HG03558 (cell line): ENCODE measurements at regions not wholly inside any gene's neighbourhood (a gene's known extent, or its start where the extent isn't known, plus 50 kb on each side); places are given as distances from the start of the nearest gene placed in this dataset.
"Not testable (repeated sequence)": the region's sequence is repeated elsewhere in the genome, so short reads cannot be mapped to it uniquely, and the experiment has no call there.

Experiments used
- ATAC-seq: cut with Tn5 transposase; IDR thresholded peaks from one replicate; pipeline ENCODE4 v1.9.1; 2021; ENCODE audit warnings: moderate number of reproducible peaks; ENCODE audit not compliant: unreplicated experiment; ENCODE audit errors: extremely low read depth

DNA sequence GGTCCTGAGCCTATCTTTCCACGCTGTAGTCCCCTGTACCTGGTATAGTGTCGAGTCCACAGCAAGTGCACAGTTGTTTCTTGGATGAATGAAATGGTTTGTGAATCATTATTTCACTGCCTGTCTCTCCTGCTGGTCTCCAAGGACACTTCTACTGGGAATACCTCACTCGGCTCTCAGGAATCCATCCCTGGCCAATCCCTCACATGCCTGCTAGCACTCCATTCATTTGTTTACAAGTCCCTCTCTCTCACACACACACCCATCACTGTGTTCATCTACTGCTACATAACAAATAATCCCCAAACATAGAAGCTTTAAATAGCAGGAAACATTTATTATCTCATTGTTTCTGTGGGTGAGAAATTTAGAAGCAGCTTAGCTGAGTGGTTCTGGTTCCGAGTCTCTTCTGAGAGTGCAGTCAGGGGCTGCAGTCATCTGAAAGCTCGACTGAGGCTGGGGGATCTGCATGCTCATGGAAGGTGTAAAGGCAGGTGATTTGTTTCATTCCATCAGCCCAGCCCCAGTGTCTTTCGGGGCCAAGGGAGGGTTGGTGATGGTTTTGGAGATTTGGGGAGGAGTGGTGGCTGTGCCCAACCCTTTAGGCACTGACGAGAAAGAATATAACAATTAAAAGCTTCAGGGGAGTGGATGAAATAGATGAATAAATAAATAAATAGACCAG lies 132.7 kb upstream of the IER5L start:
- ATAC-seq = no peak

DNA sequence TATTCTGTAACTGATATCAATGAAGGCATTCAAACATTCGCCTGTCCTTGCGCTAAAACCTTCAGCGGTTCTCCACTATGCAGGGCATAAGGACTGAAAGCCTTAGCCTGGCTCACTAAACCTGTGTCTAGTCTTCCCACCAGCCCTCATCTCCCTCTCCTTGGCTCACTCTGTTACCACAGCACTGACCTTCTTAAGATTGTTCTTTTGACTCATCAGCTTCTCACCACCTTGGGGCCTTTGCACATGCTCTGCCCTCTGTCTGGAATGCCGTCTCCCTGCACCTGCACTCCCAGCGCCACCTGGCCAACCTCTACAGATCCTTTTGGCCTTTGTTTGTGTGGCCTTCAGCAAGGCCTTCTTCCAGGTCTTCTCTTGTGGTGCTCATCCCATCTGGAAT lies 131.8 kb upstream of the IER5L start:
- ATAC-seq = no peak

DNA sequence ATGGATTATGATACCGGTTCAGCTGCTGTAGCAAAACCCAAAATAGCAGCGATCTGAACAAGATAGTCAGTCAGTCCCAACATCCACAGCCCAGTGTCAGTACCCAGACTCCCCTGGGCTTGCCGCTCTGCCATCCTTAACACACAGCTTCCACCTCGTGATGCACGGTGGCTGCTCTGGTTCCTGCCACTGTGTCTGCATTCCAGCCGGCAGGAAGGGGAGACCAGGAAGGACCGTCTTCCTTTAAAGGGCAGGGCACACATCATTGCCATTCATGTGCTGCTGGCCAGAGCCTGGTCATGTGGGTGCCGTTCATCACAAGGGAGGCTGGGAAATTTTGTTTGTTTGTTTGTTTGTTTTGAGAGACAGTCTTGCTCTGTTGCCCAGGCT lies 131.0 kb upstream of the IER5L start:
- ATAC-seq = no peak

DNA sequence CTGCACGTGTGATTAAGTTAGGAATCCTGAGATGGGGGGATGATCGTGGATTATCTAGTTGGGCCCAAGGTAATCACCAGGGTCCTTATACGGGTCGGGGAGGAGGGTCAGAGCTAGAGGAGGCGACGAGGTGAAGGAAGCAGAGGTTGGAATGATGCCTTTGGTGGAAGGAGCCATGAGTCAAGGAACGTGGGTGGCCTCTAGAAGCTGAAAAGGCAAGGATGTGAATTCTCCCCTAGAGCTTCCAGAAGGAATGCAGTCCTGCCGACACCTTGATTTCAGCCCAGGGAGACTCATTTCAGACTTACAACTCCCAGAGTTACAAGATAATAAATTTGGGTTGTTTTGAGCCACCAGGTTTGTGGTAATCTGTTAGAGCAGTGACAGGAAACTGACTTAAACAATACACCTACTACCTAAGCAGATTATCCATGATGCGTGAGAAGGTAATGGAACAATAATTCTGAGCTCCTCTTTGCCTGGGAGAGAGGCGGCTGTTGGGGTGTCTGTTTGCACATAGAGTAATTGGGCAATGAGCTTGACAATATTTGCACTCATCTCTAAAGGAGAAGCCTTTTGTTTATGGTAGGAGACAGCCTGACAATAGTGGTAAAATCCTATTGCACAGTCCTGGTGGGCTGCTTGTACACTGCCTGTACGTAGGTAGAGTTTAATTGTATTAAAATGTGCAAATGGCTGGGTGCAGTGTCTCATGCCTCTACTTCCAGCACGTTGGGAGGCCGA lies 129.3 kb upstream of the IER5L start:
- ATAC-seq = no peak

DNA sequence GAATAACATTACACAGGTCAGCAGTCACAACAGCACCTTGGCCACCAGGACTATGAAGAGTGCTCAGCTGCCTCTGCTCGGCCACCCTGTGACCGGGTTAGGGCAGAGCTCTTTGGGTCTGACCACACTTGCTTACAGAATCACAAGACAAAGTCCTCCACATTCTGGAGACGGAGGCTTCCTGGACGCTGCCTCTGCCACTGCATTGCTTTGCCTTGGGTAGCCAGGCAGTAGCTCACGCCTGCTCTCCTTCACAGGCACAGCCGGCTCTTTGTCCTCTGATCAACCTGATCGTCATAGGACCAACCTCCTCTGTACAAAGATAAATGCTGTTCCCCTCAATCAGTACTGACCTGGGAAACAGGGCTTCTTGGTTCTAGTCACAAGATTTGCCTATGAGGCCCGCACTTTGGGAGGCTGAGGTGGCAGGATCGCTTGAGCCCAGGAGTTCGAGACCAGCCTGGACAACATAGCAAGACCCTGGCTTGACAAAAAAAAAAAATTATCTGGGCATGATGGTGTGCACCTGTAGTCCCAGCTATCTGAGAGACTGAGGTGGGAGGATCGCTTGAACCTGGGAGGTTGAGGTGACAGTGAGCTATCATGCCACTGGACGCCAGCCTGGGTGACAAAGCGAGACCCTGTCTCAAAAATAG lies 128.4 kb upstream of the IER5L start:
- ATAC-seq = no peak

DNA sequence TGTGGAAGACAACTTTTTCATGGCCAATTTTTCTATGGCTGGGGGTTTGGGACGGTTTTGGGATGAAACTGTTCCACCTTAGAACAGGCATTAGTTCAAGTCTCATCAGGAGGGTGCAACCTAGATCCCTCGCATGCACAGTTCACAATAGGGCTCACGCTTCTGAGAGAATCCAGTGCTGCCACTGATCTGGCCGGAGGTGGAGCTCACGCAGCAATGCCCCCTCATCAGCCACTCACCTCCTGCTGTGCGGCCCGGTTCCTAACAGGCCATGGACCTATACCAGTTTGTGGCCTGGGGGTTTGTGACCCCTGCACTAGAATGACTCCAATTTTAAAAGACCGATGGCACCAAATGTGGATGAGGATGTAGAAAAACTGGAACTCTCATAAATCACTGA lies 127.2 kb upstream of the IER5L start:
- no peak for ATAC-seq

DNA sequence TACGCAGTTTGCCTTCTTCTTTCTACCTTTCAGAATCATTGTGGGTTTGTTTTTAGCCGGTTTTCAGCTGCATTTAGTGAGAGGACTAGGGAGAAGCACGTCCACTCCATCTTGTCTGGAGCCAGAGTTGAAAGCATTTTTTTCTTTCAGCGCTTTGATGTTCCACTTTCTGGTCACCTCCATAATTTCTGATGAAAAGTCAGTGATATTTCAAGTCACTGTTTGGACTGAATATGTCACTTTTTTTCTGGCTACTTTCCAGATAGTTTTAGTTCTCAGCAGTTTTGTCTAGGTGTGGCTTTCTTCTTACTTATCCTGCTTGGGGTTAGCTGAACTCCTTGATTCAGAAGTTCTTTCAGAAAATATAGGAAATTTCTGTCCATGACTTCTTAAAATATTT lies 123.9 kb upstream of the IER5L start:
- no peak for ATAC-seq

DNA sequence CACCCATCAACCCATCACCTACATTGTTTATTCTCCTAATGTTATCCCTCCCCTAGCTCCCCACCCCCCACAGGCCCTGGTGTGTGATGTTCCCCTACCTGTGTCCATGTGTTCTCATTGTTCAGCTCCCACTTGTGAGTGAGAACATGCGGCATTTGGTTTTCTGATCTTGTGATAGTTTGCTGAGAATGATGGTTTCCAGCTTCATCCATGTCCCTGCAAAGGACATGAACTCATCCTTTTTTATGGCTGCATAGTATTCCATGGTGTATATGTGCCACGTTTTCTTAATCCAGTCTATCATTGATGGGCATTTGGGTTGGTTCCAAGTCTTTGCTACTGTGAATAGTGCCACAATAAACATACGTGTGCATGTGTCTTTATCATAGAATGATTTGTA lies 118.1 kb upstream of the IER5L start:
- not testable (repeated sequence) for ATAC-seq

DNA sequence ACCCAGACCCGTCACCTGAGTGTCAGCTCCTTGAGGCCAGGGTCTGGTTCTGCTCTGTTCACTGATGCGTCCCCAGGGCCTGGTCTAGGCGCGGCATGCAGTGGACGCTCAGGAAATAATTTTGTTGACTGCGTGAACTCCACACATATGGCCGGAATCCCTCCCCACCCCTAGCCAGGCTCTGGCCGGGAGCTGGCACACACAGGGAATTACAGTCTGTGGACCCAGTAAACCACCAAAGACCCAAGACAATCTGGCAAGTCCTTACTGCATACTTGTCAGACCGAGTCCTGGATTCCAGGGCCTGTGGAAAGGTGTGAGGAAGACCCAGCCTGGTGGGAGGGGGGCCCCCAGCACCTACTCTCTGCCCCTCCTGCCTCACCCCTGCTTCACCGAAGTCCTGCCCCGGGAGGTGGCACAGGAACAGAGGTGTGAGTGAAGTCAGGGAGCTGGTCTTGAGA lies 113.0 kb upstream of the IER5L start:
- no peak for ATAC-seq

DNA sequence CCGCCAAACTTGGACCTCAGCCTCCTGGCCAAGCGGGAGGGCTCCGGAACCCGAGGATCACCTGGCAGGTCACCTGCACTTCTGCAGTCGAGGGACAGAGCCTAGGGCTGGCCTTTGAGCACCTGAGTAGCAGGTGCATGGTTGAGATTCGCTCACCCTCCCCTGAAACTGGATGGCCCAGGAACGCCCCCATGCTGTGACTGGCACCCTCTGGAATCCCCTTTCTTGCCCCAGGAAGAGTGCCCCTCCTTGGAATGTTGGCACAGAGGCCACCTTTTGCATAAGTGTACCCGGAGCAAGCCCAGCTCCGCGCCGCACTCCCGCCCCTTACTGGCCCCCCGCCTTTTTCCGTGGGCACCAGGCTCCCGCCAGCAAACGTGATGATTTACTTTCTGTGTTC lies 112.5 kb upstream of the IER5L start:
- no peak for ATAC-seq

DNA sequence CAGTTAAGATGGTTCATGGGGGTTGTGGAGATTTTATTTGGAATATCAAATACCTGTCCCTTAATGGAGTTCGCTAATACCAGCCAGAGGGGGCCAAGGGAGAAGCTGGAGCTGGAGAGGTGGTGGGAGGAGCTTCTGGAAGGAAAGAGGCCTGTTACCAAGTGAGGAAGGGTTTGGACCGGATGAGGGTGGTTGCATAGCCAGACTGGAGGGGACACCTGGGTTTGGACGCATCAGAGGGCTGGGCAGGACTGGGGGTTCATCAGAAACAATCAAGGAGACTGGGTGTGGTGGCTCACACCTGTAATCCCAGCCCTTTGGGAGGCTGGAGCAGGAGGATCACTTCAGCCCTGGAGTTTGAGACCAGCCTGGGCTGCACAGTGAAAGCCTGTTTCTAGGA lies 111.8 kb upstream of the IER5L start:
- no peak for ATAC-seq

DNA sequence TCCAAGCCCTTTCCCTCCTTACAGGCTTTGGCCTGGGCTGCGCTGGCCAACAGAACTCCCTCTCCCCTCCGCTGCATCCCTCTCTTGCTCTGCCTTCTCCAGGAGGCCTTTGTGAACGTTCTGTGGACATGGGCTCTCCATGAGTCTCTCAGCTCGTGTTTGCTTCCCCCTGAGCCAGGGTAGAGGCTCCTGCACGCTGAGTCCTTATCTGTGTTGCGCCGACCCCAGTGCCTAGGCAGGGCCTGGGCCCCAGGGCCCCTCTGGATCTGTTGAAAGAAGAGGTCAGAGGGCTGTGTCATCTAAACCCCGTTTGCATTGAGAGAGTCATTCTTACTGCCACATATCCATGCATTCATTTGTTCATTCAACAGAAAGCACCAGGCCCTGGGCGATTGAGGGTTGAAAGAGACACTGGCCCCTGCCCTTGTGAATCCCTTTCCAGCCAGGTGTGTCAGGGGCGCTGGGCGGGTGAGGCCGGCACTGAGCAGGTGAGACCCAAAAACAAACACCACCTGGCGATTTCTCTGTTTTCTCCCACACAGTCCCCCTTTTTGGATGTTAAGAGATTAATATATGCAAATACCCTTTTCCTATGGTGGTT lies 111.2 kb upstream of the IER5L start:
- ATAC-seq = no peak

DNA sequence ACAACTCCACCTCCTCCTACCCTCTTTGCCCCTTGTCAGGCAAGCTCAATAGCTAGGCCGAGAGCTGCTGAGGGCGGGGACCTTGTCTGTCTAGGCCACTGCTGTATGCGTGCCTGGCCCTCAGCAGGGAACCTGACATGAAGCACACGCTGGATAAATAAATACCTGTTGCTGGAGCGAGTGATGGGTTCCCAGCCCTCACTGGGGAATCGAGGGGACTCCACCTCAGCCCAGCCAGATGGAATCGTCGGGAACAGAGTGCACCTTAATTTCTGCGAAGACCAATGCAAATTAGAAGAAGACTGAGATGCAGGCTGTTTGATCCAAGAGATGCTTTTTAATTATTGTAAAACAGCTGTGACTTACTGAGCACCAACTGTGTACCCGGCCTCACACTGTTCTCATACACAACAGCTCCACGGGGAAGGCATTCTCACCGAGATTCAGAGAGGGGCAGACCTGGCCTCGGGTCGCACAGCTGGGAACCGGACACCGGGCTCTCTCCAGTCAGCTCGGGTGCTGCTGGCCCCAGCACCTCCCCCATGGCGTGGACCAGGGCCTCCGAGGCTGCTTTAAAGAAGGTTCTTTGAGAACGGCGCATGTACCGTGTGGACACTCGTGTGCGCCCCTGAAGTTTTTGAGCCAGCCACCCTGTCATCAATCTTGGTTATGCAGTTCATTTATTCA lies 109.7 kb upstream of the IER5L start:
- ATAC-seq = no peak

DNA sequence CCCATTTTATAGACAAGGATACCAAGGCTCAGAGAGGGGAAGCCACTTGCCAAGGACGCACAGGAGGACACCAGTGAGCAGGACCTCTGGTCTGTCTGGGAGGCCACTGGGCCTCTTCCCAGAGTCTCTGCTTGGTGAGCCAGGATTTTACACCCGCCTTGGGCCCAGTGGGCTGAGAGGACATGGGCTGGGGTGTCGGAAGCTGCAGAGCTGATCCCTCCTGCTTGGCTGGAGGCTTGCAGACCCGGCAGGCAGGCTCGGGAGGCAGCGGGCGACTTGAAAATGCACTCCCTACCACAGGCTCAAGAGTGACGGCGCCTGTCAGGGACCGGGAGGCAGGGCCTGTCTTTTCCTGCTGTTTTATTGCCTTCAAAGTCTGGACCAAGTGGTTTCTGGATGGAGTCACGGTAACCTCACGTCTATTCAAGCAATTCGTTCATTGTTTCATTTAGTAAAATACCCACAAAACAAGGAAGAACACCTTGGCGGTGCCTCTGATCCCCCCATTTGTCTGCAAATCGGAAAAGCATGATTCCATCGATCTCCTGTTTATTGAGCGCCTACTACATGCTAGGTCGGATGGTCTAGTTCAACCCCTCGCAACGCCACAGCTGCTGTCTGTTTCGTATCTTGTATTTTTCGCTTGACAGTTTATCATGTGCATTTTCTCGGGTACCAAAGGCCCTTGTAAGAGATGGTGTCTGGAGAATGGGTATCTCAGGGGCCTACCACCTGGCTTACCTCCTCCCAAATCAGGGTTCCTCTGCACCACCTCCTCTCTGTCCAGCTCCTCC lies 108.1 kb upstream of the IER5L start:
- no peak for ATAC-seq

DNA sequence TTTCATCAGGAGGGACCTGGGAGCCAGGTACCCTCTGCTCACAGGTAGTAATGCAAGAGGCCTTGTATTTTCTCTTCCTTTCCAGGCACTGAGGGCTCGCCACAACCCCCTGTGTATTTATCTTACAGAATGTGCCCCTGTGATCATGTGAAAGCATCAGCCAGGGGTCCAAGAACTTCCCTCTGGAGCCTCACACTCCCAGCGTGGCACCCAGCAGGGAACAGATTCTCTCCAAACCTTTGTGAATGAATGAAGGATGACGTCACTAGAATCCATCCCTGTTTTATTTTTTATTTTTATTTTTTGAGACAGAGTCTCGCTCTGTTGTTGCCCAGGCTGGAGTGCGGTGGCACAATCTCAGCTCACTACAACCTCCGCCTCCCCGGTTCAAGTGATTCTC lies 107.3 kb upstream of the IER5L start:
- ATAC-seq = no peak

DNA sequence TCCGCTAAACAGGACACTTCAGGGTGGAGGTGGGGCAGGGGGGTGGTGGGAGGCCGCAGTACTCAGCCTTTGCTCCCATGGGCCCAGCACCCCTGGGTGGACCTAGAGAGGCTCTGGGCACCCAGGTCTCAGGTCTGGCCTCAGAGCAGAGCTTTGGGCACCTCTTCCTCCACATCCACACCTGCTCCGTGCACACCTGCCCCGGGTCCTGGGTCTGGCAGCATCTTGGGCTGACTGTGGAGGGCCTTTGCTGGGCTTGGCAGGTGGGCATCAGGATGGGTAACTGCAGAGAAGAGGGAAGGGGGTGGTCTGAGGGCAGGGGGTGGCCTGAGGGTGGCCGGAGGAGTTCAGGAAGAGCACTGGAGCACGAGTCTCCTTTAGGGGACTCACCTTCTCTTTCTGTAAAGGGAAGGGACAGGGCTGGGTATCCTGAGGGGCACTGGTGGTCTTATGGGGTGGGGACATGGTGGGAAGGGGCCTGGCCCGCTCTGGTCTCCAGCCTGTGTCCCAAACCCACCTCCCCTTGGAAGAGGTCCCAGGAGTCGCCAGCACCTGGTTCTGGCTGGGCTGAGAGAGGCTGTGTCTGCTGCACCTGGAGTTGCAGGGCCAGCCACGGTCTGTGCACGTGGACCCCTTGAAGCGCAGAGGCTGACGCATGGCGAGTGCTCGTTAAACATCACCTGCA lies 106.7 kb upstream of the IER5L start:
- ATAC-seq = no peak

DNA sequence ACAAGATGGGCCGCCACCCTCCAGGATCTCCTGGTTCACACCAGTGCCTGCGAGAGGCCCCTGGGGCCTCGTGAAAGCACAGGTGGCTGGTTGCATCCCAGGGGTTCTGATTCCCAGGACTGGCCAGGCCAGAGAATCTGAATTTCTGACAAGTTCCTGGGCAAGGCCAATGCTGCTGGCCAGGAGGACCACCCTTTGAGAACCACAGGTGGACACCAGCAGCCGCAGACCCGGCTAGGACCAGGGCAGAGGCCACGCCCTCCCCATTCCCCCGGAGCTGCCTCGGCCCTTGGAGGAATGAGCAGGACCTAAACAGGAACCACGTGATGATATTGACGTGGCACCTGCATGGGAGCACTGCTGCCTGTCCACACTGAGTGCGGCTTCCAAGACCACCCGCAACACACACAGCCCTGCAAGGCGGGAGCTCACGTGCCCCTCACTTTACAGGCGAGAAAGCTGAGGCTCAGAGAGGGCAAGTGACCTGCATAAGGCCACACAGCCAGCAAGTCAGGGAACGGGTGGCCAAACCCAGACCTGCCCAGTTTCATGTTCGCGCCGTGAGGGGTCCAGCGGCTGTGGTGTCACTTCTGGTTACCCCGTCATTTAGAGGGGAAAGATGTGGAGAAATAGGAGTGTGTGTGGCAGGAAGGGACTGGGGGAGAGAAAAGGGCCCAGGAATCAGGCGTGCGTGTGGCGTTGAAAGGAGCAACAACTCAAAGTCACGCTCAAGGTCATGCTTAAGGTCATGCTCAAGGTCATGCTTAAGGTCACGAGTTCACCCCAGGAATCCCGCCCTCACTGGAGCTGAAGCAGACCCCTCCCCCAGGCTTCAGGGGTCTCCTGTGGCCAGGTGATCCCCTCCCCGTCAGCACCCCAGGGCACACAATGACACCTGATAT lies 105.9 kb upstream of the IER5L start:
- no peak for ATAC-seq

DNA sequence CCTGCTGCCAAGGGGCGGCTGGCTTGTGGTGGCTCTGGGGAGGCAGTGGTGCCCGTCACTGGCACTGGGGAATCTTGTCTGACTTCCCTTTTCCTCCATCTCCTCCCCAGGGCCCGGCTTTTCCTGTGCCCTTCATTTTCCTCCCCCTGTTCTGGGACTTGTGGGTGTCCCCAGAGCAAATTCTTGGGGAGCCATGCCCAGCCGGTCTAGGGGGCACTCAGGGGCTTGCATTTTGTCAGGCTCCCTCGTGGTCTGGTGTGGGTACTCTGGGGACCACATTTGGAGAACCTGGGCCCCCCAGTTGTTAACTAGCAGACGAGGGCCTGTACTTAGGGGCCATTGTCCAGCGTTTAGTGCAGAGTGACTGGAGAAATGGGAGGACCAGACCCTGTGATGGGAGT lies 105.2 kb upstream of the IER5L start:
- no peak for ATAC-seq
